SU-DHL-6 (cell line): ENCODE measurements at regions not wholly inside any gene's neighbourhood (a gene's known extent, or its start where the extent isn't known, plus 50 kb on each side); places are given as distances from the start of the nearest gene placed in this dataset.

ENCODE experiments used
- H2AFZ ChIP-seq: fragments of 200-600 bp; sonication (generic); 2 replicates; pipeline ENCODE4 v1.6.1; 2014; ENCODE audit warnings: low read depth, mild to moderate bottlenecking, moderate library complexity, mixed read lengths, antibody characterized with exemption, low read length; ENCODE audit not compliant: severe bottlenecking
- H3F3A ChIP-seq: fragments of 200-600 bp; shearing (Covaris generic); 2 replicates; pipeline ENCODE4 v1.6.0; 2016; ENCODE audit warnings: antibody characterized with exemption, mild to moderate bottlenecking; ENCODE audit not compliant: insufficient read depth
- H3K27ac ChIP-seq: fragments of 200-600 bp; sonication (generic); 2 replicates; pipeline ENCODE4 v1.5.1; 2016; ENCODE audit warnings: low read depth, mild to moderate bottlenecking, low read length, moderate library complexity, mixed read lengths
- H3K27me3 ChIP-seq: fragments of 200-600 bp; sonication (generic), shearing (Covaris generic); 2 replicates; pipeline ENCODE4 v1.6.0; 2014; ENCODE audit warnings: mild to moderate bottlenecking, low read length
- H3K36me3 ChIP-seq: fragments of 200-600 bp; sonication (generic); 2 replicates; pipeline ENCODE4 v1.6.1; 2014; ENCODE audit warnings: mild to moderate bottlenecking, low read length, mixed read lengths
- H3K4me2 ChIP-seq: fragments of 300-600, 200-600 bp; shearing (Covaris generic), sonication (generic); 2 replicates; pipeline ENCODE4 v1.6.0; 2014; ENCODE audit warnings: low read length, low read depth, mild to moderate bottlenecking; ENCODE audit not compliant: poor library complexity, severe bottlenecking
- H3K4me3 ChIP-seq: fragments of 200-600 bp; sonication (generic); 2 replicates; pipeline ENCODE4 v1.5.1; 2014; ENCODE audit warnings: antibody characterized with exemption, low read length, mild to moderate bottlenecking, mixed read lengths; ENCODE audit not compliant: insufficient read depth, poor library complexity, severe bottlenecking
- H3K79me2 ChIP-seq: fragments of 200-600 bp; sonication (generic); 2 replicates; pipeline ENCODE4 v1.6.1; 2014; ENCODE audit warnings: mild to moderate bottlenecking, low read length, moderate library complexity; ENCODE audit not compliant: insufficient read depth
- H3K9ac ChIP-seq: fragments of 200-600 bp; sonication (generic); 2 replicates; pipeline ENCODE4 v1.7.0; 2014; ENCODE audit warnings: mild to moderate bottlenecking, low read length
- H3K9me2 ChIP-seq: fragments of 200-600 bp; sonication (generic); replicated peaks from 2 replicates; pipeline ENCODE4 v1.6.1; 2014; ENCODE audit warnings: low read length; ENCODE audit not compliant: insufficient read depth
- H3K9me3 ChIP-seq: fragments of 200-600 bp; sonication (generic); 2 replicates; pipeline ENCODE4 v1.6.1; 2014; ENCODE audit warnings: low read length, mixed read lengths; ENCODE audit not compliant: insufficient read depth
- H4K20me1 ChIP-seq: fragments of 200-600 bp; sonication (generic); 2 replicates; pipeline ENCODE4 v1.6.1; 2014; ENCODE audit warnings: low read depth, mild to moderate bottlenecking, antibody characterized with exemption, low read length, moderate library complexity, mixed read lengths
- EZH2phosphoT487 ChIP-seq: fragments of 200-600 bp; sonication (generic), shearing (Covaris generic); conservative IDR thresholded peaks from 2 replicates; pipeline ENCODE4 v1.6.1; 2018; ENCODE audit warnings: mild to moderate bottlenecking, antibody characterized with exemption, low read length, moderate library complexity, mixed read lengths
- TF ChIP-seq, protein P1 (sequence below): fragments of 200-600 bp; sonication (generic); IDR thresholded peaks from one replicate; pipeline ENCODE4 v1.5.1; 2017; ENCODE audit warnings: antibody characterized with exemption, mild to moderate bottlenecking, low read length, moderate library complexity; ENCODE audit not compliant: insufficient read depth, poor library complexity, severe bottlenecking

DNA sequence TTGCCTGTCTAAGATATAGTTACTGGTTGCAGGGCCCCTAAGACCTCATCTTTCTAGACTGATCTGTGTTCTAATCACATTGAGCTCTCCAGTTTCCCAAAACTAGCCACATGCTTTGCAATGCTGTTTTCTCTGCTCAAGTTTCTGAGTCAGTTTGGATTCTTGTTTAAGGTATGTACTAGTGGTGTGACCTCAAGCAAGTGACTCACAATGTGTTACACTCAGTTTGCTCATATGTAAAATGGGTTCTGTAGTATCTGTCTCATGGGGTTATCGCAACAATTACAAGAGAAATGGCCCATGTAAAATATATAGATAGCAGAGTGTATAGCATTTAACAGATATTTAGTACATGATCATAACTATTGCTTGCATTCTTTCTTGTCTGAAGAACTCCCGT is 153.1 kb upstream of the ELL2 start:
- Histone ChIP-seq H4K20me1 (no peaks in the 10 kb centered on the region), H3K4me3 (no peak overlapping the region), H3K36me3 (no peaks in the 10 kb centered on the region), H3K9me2 (no peaks in the 10 kb centered on the region), H2AFZ (no peak overlapping the region), H3K9ac (no peak overlapping the region), H3K9me3 (no peaks in the 10 kb centered on the region), H3K79me2 (no peaks in the 10 kb centered on the region), H3K27ac (no peak overlapping the region), H3K4me2 (no peak overlapping the region), H3F3A (no peaks in the 10 kb centered on the region), H3K27me3 (no peaks in the 10 kb centered on the region)
- TF ChIP-seq EZH2phosphoT487: no peak
- TF ChIP-seq, protein P1, sequence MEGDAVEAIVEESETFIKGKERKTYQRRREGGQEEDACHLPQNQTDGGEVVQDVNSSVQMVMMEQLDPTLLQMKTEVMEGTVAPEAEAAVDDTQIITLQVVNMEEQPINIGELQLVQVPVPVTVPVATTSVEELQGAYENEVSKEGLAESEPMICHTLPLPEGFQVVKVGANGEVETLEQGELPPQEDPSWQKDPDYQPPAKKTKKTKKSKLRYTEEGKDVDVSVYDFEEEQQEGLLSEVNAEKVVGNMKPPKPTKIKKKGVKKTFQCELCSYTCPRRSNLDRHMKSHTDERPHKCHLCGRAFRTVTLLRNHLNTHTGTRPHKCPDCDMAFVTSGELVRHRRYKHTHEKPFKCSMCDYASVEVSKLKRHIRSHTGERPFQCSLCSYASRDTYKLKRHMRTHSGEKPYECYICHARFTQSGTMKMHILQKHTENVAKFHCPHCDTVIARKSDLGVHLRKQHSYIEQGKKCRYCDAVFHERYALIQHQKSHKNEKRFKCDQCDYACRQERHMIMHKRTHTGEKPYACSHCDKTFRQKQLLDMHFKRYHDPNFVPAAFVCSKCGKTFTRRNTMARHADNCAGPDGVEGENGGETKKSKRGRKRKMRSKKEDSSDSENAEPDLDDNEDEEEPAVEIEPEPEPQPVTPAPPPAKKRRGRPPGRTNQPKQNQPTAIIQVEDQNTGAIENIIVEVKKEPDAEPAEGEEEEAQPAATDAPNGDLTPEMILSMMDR: no peak

DNA sequence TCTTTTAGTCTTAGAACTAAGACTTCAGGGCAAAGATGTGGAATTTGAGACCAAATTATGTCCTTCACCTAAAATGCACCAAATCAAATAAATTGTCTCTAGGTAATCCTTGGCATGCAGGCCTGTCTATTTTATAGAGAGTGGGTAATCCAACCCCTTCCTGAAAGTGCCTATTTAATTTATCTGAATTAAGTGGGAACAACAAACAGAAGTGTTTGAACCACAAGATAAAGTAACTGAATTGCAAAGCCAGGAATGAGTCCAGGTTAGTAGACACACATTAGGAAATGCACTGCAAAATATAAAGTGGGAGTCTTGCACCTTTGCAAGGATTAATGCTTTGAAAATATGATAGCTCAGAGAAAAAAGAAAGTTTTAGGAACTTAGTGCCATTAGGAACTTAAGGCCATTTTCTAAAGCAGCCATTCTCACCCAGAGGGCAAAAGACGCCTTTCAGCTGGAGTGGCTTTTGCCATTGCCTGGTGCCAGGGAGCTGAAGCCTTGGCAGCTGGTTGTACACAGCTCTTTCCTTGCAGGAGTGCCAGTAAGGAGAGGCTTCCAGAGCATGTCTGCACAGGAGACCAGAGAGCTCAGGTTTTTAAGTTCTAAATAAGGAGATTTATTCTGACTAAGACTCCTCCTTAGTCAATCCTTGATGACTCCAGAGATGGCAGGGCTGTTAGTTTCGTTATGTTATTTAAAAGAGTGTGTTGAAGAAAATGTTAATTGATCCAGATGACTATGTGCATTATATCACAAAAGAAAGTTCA is 151.7 kb upstream of the ELL2 start:
- TF ChIP-seq, protein P1: no peak
- TF ChIP-seq EZH2phosphoT487: no peak
- no peak overlapping the region for H3K9ac ChIP-seq
- H3K36me3 ChIP-seq: no peaks in the 10 kb centered on the region
- H3K27ac ChIP-seq: no peak overlapping the region
- H3K4me3 ChIP-seq: no peak overlapping the region
- no peaks in the 10 kb centered on the region for H3F3A ChIP-seq
- no peak overlapping the region for H3K4me2 ChIP-seq
- no peak overlapping the region for H2AFZ ChIP-seq
- no peaks in the 10 kb centered on the region for H3K27me3 ChIP-seq
- H3K79me2 ChIP-seq: no peaks in the 10 kb centered on the region
- H3K9me3 ChIP-seq: no peaks in the 10 kb centered on the region
- H4K20me1 ChIP-seq: no peaks in the 10 kb centered on the region
- no peaks in the 10 kb centered on the region for H3K9me2 ChIP-seq

- H3F3A ChIP-seq: no peaks in the 10 kb centered on the region
- H3K36me3 ChIP-seq: no peaks in the 10 kb centered on the region
- no peak overlapping the region for H3K4me3 ChIP-seq
- H4K20me1 ChIP-seq: no peaks in the 10 kb centered on the region
- no peaks in the 10 kb centered on the region for H3K9me2 ChIP-seq
- no peaks in the 10 kb centered on the region for H3K27me3 ChIP-seq
- no peak overlapping the region for H3K9ac ChIP-seq
- no peak for TF ChIP-seq EZH2phosphoT487
- H2AFZ ChIP-seq: no peak overlapping the region
- H3K79me2 ChIP-seq: no peaks in the 10 kb centered on the region
- H3K4me2 ChIP-seq: no peak overlapping the region
- no peaks in the 10 kb centered on the region for H3K9me3 ChIP-seq
- H3K27ac ChIP-seq: no peak overlapping the region
Measured at GRCh38 chr5:96112703-96113102, 151.1 kb upstream of the ELL2 start.

GRCh38 chr5:96112123-96112670 is 150.5 kb upstream of the ELL2 start:
- Histone ChIP-seq H3K9me2 (no peaks in the 10 kb centered on the region), H2AFZ (no peak overlapping the region), H3K9ac (no peak overlapping the region), H4K20me1 (no peaks in the 10 kb centered on the region), H3F3A (no peaks in the 10 kb centered on the region), H3K36me3 (no peaks in the 10 kb centered on the region), H3K4me3 (no peak overlapping the region), H3K79me2 (no peaks in the 10 kb centered on the region), H3K9me3 (no peaks in the 10 kb centered on the region), H3K4me2 (no peak overlapping the region), H3K27me3 (no peaks in the 10 kb centered on the region), H3K27ac (no peak overlapping the region)
- TF ChIP-seq EZH2phosphoT487: no peak
- TF ChIP-seq, protein P1: no peak
